ENCODE measurements at regions not wholly inside any gene's neighbourhood (a gene's known extent, or its start where the extent isn't known, plus 50 kb on each side); places are given as distances from the start of the nearest gene placed in this dataset.

DNA sequence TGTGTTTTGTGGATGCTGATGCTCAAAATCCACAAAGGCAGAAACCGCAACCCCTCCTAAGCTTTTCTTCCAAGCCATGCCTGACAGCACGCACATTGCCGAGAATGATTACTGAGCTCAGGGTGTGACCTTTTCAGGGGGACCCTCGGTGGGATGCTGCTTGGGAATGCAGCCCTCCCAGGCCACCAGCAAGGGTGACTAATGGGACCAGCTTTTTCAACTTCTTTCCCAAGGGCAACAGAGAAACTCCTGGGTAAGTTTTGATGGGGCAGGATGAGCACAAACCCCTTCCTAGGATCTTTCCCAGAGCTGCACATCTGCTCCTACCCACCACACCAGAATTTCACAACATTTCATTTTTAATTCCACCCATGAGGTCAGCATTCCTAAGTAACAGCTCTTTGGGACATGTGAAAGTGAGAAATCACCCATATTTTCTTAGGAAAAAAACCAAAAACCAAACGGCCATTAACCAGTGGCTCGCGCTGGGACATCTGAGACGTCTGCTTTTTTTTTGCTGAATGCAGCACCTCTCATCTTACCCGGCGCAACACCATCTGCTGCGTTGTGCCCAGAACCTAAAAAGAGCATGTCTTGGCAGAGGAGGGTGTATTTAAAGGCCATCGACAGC is 119.0 kb downstream of the ARL4C start:
- WGBS, 2 donors, result 63 to 69% methylated on average over 12 of the region's 12 CpGs
- intact Hi-C loops (cut with DNase I), result no loop called here
- no peaks in the 10 kb centered on the region for H3K9me3 ChIP-seq
- ATAC-seq (peak in 1 of 4 donors; percentile 35), DNase-seq (no peak), FAIRE-seq (no peak)
- no peak overlapping the region for H3K4me3 ChIP-seq
- H3K27me3 ChIP-seq, result no peaks in the 10 kb centered on the region
- H3K27ac ChIP-seq, result no peak overlapping the region
- TF ChIP-seq CTCF (IDR thresholded peaks at IDR 0.05), result no peak
- H3K36me3 ChIP-seq, result no peaks in the 10 kb centered on the region
- H3K4me1 ChIP-seq, result no peaks in the 10 kb centered on the region

- no peak for FAIRE-seq
- intact Hi-C loops (cut with DNase I), result no loop called here
- Histone ChIP-seq H3K9me3 (no peaks in the 10 kb centered on the region), H3K4me1 (no peaks in the 10 kb centered on the region), H3K36me3 (no peaks in the 10 kb centered on the region), H3K4me3 (no peak overlapping the region), H3K27me3 (no peaks in the 10 kb centered on the region), H3K27ac (no peak overlapping the region)
- TF ChIP-seq CTCF (IDR thresholded peaks at IDR 0.05), result no peak
- ATAC-seq, result no peak
- 73 to 84% methylated on average over 3 of the region's 3 CpGs for WGBS, 2 donors
- no peak for DNase-seq
Measured at GRCh38 chr2:234376229-234376628, 120.7 kb downstream of the ARL4C start.

DNA sequence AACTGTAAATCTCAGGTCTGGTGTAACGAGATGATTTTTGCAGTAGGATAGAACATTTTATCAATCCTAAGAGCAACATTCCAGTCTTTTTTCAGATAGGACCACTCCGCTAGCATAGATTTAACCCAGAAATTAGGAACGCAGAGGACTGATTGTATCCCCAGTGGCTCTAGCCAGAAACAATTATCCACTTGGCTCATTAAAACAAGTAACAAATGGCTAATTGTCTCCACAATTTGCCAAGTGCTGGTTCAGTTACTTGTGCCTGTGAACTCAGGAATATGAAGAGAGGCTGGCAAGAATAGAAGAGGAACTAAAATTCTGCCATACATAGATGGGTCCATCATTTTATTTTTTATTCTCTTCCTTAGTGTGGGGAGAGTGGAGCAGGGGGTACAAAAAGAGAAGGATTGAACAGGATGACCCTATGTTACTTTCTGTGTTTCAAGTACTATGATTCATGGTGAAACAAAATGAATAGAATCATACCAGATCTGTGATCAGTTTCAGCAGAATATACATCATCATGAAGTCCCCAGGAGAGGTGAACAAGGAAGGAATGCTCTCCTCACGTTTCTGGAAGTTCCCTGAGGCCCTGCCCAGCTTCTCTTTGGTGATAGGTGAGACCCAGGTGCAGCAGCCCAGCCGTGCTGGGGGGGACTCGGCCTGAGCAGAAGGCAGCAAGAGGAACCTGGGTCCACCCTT is 121.6 kb downstream of the ARL4C start:
- TF ChIP-seq CTCF (IDR thresholded peaks at IDR 0.05), result no peak
- intact Hi-C loops (cut with DNase I), result no loop called here
- ATAC-seq, result no peak
- WGBS, 2 donors, result 67 to 69% methylated on average over 6 of the region's 6 CpGs
- H3K4me3 ChIP-seq, result no peak overlapping the region
- no peaks in the 10 kb centered on the region for H3K36me3 ChIP-seq
- no peak for FAIRE-seq
- no peak for DNase-seq
- no peaks in the 10 kb centered on the region for H3K9me3 ChIP-seq
- H3K27ac ChIP-seq, result no peak overlapping the region
- H3K4me1 ChIP-seq, result no peaks in the 10 kb centered on the region
- no peaks in the 10 kb centered on the region for H3K27me3 ChIP-seq

GRCh38 chr2:234374736-234375135 is 122.1 kb downstream of the ARL4C start:
- DNase-seq, result no peak

More at GRCh38 chr2:234374736-234375135, 122.1 kb downstream of the ARL4C start:
- no peak for FAIRE-seq
- Histone ChIP-seq H3K4me1 (no peaks in the 10 kb centered on the region), H3K36me3 (no peaks in the 10 kb centered on the region), H3K4me3 (no peak overlapping the region), H3K9me3 (no peaks in the 10 kb centered on the region), H3K27me3 (no peaks in the 10 kb centered on the region), H3K27ac (no peak overlapping the region)
- 75 to 77% methylated on average over 5 of the region's 5 CpGs for WGBS, 2 donors
- no peak for ATAC-seq
- intact Hi-C loops (cut with DNase I), result no loop called here
- no peak for TF ChIP-seq CTCF (IDR thresholded peaks at IDR 0.05)
